NT2/D1 (cell line): ENCODE measurements at regions not wholly inside any gene's neighbourhood (a gene's known extent, or its start where the extent isn't known, plus 50 kb on each side); places are given as distances from the start of the nearest gene placed in this dataset.
"Not testable (repeated sequence)": the region's sequence is repeated elsewhere in the genome, so short reads cannot be mapped to it uniquely, and the experiment has no call there.

Experiments used
- DNase-seq: peaks from one replicate; pipeline ENCODE4 v3.0.0-alpha.2; 2011; ENCODE audit warnings: low read depth, low spot score
- H3K27me3 ChIP-seq: 2 replicates; pipeline ENCODE4 v1.6.0; 2011; ENCODE audit warnings: mild to moderate bottlenecking; ENCODE audit not compliant: insufficient read length, insufficient read depth
- H3K36me3 ChIP-seq: 2 replicates; pipeline ENCODE4 v1.6.1; 2011; ENCODE audit warnings: mild to moderate bottlenecking, low read length, mixed read lengths; ENCODE audit not compliant: insufficient read depth, insufficient read length
- H3K4me1 ChIP-seq: 2 replicates; pipeline ENCODE4 v1.5.1; 2011; ENCODE audit not compliant: insufficient read depth, insufficient read length
- H3K4me3 ChIP-seq: 2 replicates; pipeline ENCODE4 v1.5.1; 2011; ENCODE audit warnings: low read depth; ENCODE audit not compliant: insufficient read length
- H3K9ac ChIP-seq: 2 replicates; pipeline ENCODE4 v1.6.0; 2011; ENCODE audit warnings: low read depth; ENCODE audit not compliant: insufficient read length
- H3K9me3 ChIP-seq: 2 replicates; pipeline ENCODE4 v1.5.1; 2011; ENCODE audit warnings: mild to moderate bottlenecking, low read length; ENCODE audit not compliant: insufficient read depth
- SUZ12 ChIP-seq: IDR thresholded peaks from 2 replicates; pipeline ENCODE4 v1.6.1; 2011; ENCODE audit not compliant: insufficient read length, insufficient read depth; ENCODE audit errors: extremely low read depth
- YY1 ChIP-seq: IDR thresholded peaks from 2 replicates; pipeline ENCODE4 v1.6.1; 2011; ENCODE audit not compliant: insufficient read length, insufficient read depth
- ZNF274 ChIP-seq: IDR thresholded peaks from 2 replicates; pipeline ENCODE4 v1.6.1; 2011; ENCODE audit warnings: mild to moderate bottlenecking, low read depth, low read length

- Histone ChIP-seq H3K9ac (no peak overlapping the region), H3K9me3 (no peaks in the 10 kb centered on the region), H3K36me3 (no peaks in the 10 kb centered on the region), H3K27me3 (no peaks in the 10 kb centered on the region), H3K4me3 (no peak overlapping the region), H3K4me1 (no peaks in the 10 kb centered on the region)
- no peak for TF ChIP-seq SUZ12
- TF ChIP-seq YY1: no peak
- TF ChIP-seq ZNF274: no peak
- DNase-seq: no peak
These were observed 1751.4 kb upstream of the SPRY2 start for GRCh38 chr13:82092312-82092711.

DNA sequence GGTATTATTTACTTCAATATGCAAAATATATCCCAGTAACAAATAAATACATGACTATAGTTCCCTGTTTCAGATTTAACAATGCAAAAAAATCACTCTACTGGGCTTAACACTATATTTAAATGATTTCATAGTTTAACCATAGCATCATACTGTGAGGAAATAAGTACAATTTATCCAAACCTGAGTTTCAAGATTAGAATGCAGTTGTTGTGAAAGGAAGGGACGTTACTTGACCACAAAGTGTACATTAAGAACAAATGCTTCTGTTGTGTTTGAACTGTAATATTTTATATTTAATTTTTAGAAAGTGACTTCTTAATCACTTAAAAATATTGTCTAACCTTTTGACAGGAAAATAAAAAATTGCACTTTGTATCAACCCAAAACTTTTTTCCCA, 1747.9 kb upstream of the SPRY2 start:
- H3K4me3 ChIP-seq: no peak overlapping the region
- no peaks in the 10 kb centered on the region for H3K36me3 ChIP-seq
- no peaks in the 10 kb centered on the region for H3K27me3 ChIP-seq
- H3K9ac ChIP-seq: no peak overlapping the region
- TF ChIP-seq ZNF274: no peak
- no peaks in the 10 kb centered on the region for H3K4me1 ChIP-seq
- H3K9me3 ChIP-seq: no peaks in the 10 kb centered on the region
- no peak for DNase-seq

DNA sequence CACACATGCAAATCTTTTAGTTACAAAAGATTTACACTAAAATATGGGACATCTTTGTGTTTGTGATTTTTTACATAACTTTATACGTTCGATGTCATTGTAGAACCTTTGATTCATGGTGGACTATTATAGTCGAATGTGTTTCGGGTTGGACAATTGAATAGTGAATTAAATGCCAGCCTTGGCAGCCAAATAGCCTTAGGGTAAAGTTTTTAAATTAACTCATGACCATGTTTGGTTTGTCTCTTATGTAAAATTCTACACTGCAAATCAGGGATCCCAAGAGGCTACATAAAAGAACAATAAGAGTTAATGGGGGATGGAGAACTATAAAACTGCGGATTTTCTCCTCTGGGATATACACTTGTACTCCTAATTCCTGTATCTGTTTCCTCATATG, 1735.6 kb upstream of the SPRY2 start:
- TF ChIP-seq YY1 (no peak), SUZ12 (no peak), ZNF274 (no peak)
- Histone ChIP-seq H3K4me1 (no peaks in the 10 kb centered on the region), H3K27me3 (no peaks in the 10 kb centered on the region), H3K4me3 (no peak overlapping the region), H3K9me3 (no peaks in the 10 kb centered on the region), H3K9ac (no peak overlapping the region), H3K36me3 (no peaks in the 10 kb centered on the region)
- DNase-seq: no peak

DNA sequence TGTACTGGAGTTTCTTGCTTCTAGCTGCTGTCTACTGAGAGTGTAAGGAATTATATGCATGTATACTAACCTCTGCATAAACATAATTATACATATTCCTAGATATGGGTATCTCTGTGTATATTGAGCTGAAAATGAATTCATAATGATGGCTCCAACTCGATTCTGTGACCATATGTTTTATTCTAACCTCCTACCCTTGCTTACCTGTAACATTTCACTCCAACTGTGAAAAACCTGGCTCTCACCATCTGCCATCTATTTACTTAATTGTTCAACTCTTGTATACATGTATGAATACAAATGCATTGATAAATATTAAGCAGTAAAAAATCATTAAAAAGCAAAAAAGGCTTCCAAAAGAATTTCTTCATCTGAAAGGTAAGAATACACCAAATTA, 1729.5 kb upstream of the SPRY2 start:
- DNase-seq: no peak
- no peaks in the 10 kb centered on the region for H3K4me1 ChIP-seq
- H3K27me3 ChIP-seq: no peaks in the 10 kb centered on the region
- no peak overlapping the region for H3K4me3 ChIP-seq
- no peak overlapping the region for H3K9ac ChIP-seq
- no peaks in the 10 kb centered on the region for H3K36me3 ChIP-seq
- TF ChIP-seq ZNF274: no peak
- TF ChIP-seq SUZ12: no peak
- TF ChIP-seq YY1: no peak
- H3K9me3 ChIP-seq: no peaks in the 10 kb centered on the region

- Histone ChIP-seq H3K36me3 (no peaks in the 10 kb centered on the region), H3K4me1 (no peaks in the 10 kb centered on the region), H3K9ac (no peak overlapping the region), H3K27me3 (no peaks in the 10 kb centered on the region), H3K4me3 (no peak overlapping the region), H3K9me3 (no peaks in the 10 kb centered on the region)
- no peak for DNase-seq
- TF ChIP-seq SUZ12: no peak
- no peak for TF ChIP-seq ZNF274
- TF ChIP-seq YY1: no peak
These were observed 1721.8 kb upstream of the SPRY2 start for GRCh38 chr13:82062772-82063171.

GRCh38 chr13:82058364-82058763, 1717.4 kb upstream of the SPRY2 start:
- Histone ChIP-seq H3K27me3 (no peaks in the 10 kb centered on the region), H3K4me3 (no peak overlapping the region), H3K9me3 (no peaks in the 10 kb centered on the region), H3K36me3 (no peaks in the 10 kb centered on the region), H3K4me1 (no peaks in the 10 kb centered on the region), H3K9ac (no peak overlapping the region)
- TF ChIP-seq YY1 (no peak), ZNF274 (no peak), SUZ12 (no peak)
- DNase-seq: no peak

GRCh38 chr13:82045316-82045715, 1704.4 kb upstream of the SPRY2 start:
- not testable (repeated sequence) for DNase-seq, H3K36me3 ChIP-seq, H3K27me3 ChIP-seq, H3K4me1 ChIP-seq, H3K4me3 ChIP-seq, H3K9ac ChIP-seq, H3K9me3 ChIP-seq

- TF ChIP-seq SUZ12: no peak
- TF ChIP-seq ZNF274: no peak
- TF ChIP-seq YY1: no peak
- no peaks in the 10 kb centered on the region for H3K9me3 ChIP-seq
- no peak for DNase-seq
- H3K36me3 ChIP-seq: no peaks in the 10 kb centered on the region
- H3K4me1 ChIP-seq: no peaks in the 10 kb centered on the region
- H3K9ac ChIP-seq: no peak overlapping the region
- no peaks in the 10 kb centered on the region for H3K27me3 ChIP-seq
- H3K4me3 ChIP-seq: no peak overlapping the region
These were observed 1695.7 kb upstream of the SPRY2 start for GRCh38 chr13:82036602-82037001.
